Subcutaneous abdominal adipose tissue (tissue), 5 donors: ENCODE measurements at regions not wholly inside any gene's neighbourhood (a gene's known extent, or its start where the extent isn't known, plus 50 kb on each side); places are given as distances from the start of the nearest gene placed in this dataset.

Experiments used
- H3K27ac ChIP-seq: one replicate; pipeline ENCODE4 v1.7.0; 2013; ENCODE audit warnings: low read depth, mild to moderate bottlenecking, inconsistent platforms, low read length, moderate library complexity
- H3K27me3 ChIP-seq, 5 donors: one replicate each; pipeline ENCODE4 v1.7.0; 2013; ENCODE audit warnings: low read length in 5 of 5, inconsistent platforms in 1 of 5; ENCODE audit not compliant: control insufficient read depth in 5 of 5, insufficient read depth in 4 of 5
- H3K36me3 ChIP-seq, 5 donors: one replicate each; pipeline ENCODE4 v1.7.0; 2013; ENCODE audit warnings: low read length in 5 of 5; ENCODE audit not compliant: control insufficient read depth in 5 of 5, insufficient read depth in 5 of 5
- H3K4me1 ChIP-seq, 5 donors: one replicate each; pipeline ENCODE4 v1.7.0; 2013; ENCODE audit warnings: low read length in 5 of 5, mild to moderate bottlenecking in 3 of 5, moderate library complexity in 1 of 5; ENCODE audit not compliant: control insufficient read depth in 5 of 5, insufficient read depth in 5 of 5
- H3K4me3 ChIP-seq, 5 donors: one replicate each; pipeline ENCODE4 v1.7.0; 2013; ENCODE audit warnings: low read length in 5 of 5, low read depth in 1 of 5
- H3K9ac ChIP-seq, 5 donors: one replicate each; pipeline ENCODE4 v1.7.0; 2013; ENCODE audit warnings: low read length in 5 of 5, mild to moderate bottlenecking in 4 of 5, moderate library complexity in 3 of 5
- H3K9me3 ChIP-seq, 5 donors: one replicate each; pipeline ENCODE4 v1.7.0; 2013; ENCODE audit warnings: low read length in 5 of 5; ENCODE audit not compliant: control insufficient read depth in 5 of 5
- donor health status: healthy.
- donor health status: healthy.
- donor health status: healthy.
- donor health status: healthy.
- donor health status: healthy.

DNA sequence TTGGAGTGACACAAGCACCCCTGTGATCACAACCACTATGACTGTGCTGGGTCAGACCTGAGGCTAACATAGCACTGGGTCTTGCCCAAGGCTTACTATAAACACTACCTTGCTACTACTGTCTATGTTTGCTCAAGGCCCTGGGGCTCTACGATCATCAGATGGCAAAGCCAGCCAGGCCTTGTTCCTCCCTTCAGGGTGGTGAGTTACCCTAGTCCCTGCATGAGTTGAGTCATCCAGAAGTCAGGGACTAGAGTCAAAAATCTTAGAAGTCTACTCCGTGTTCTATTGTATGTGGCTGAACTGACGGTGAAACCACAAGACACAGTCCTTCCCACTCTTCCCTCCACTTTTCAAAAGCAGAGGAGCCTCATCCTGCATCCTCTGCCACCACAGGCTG lies 551.2 kb upstream of the FSIP2 start:
- no peaks in the 10 kb centered on the region for H3K27me3 ChIP-seq
- H3K27ac ChIP-seq = no peak overlapping the region
- H3K4me1 ChIP-seq = no peaks in the 10 kb centered on the region
- H3K4me3 ChIP-seq = no peak overlapping the region
- H3K36me3 ChIP-seq = no peaks in the 10 kb centered on the region
- H3K9ac ChIP-seq = no peak overlapping the region
- H3K9me3 ChIP-seq = peaks cover 0 to 4% (median 0%) of the 10 kb centered on the region in 5 donors

DNA sequence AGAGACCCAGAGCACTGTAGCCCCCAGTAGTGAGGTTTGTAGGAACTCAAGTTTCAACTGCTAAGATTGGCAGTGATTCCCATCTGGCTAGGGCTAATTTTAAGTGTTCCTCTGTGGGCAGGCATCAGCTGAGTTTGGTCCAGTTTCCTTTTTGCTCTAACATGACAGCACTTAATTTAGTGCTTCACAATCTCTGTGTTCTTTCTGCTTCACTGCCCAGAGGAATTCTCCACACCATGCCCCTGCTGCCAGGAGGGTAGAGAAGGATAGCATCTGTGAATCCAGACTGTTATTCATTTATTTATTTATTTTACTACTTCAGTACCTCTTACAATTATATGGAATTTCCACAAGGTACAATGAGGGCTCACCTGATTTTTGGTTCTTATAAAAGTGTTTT lies 549.9 kb upstream of the FSIP2 start:
- Histone ChIP-seq H3K27me3 (no peaks in the 10 kb centered on the region), H3K9ac (no peak overlapping the region), H3K4me1 (no peaks in the 10 kb centered on the region), H3K36me3 (no peaks in the 10 kb centered on the region), H3K4me3 (no peak overlapping the region), H3K27ac (no peak overlapping the region), H3K9me3 (peaks cover 0 to 4% (median 0%) of the 10 kb centered on the region in 5 donors)

DNA sequence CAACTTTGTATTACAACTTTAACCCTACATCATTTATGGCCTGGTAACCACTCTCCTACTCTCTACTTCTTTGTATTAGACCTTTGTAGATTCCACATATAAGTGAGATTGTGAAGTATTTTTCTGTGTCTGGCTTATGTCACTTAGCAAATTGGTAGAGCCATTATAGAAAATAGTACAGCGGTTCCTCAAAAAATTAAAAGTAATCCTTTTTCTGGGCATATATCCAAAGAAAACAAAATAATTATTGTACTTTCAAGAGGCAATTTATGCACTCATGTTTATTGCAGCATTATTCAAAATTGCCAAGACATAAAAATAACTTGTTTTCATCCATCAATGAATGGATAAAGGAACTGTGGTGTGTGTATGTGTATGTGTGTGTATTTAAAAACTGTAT lies 537.5 kb upstream of the FSIP2 start:
- no peak overlapping the region for H3K27ac ChIP-seq
- no peak overlapping the region for H3K4me3 ChIP-seq
- H3K9me3 ChIP-seq = no peaks in the 10 kb centered on the region

DNA sequence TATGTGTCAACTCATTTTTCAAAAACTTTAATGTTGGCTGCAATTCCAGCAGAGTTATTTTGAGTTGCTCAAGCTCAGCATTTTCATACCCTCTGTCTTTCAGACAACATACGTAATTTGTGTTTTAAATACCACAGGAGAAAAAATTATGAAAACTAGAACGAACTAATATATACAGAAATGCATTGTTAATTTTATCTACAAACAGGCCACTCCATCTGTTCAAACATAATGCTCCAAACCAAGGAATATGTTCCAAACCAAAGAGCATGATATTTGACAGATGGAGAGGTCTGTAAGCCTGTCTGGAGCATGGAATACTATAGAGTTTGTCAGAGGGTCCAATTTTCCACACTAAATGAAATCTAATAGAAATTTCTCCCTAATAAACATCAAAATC lies 536.2 kb upstream of the FSIP2 start:
- Histone ChIP-seq H3K9ac (no peak overlapping the region), H3K9me3 (no peaks in the 10 kb centered on the region), H3K27me3 (no peaks in the 10 kb centered on the region), H3K4me1 (no peaks in the 10 kb centered on the region), H3K4me3 (no peak overlapping the region), H3K36me3 (no peaks in the 10 kb centered on the region), H3K27ac (no peak overlapping the region)

More for the DNA sequence above, 537.5 kb upstream of the FSIP2 start:
- Histone ChIP-seq H3K27me3 (no peaks in the 10 kb centered on the region), H3K36me3 (no peaks in the 10 kb centered on the region), H3K9ac (no peak overlapping the region), H3K4me1 (no peaks in the 10 kb centered on the region)

DNA sequence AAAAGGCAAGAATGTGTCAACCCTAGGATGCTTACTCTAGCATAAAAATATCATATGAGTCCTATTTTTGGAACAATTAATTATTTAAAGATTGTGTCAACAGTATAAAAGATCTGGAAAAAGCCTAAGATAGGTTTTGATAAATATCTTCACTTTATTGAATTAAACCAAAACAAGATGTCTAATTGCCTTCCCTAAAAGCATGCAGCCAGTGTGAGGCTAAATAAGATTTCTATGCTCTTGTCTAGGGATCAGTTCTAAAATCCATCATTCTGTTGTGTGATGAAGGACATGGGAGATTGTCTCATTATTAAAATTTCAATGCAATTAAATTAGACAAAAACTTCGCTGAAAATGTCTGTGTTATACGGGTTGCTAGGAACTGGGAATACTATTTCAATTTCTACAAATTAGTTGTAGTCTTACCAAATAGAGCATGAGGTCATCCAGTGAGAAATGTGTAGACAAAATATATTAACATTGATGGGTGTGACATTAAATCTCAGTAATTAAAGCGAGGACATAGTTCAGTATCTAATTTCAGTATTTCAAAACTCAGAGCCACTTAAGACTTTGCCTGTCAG lies 535.6 kb upstream of the FSIP2 start:
- Histone ChIP-seq H3K9me3 (no peaks in the 10 kb centered on the region), H3K9ac (no peak overlapping the region), H3K4me3 (no peak overlapping the region), H3K27ac (no peak overlapping the region), H3K36me3 (no peaks in the 10 kb centered on the region), H3K4me1 (no peaks in the 10 kb centered on the region), H3K27me3 (no peaks in the 10 kb centered on the region)

DNA sequence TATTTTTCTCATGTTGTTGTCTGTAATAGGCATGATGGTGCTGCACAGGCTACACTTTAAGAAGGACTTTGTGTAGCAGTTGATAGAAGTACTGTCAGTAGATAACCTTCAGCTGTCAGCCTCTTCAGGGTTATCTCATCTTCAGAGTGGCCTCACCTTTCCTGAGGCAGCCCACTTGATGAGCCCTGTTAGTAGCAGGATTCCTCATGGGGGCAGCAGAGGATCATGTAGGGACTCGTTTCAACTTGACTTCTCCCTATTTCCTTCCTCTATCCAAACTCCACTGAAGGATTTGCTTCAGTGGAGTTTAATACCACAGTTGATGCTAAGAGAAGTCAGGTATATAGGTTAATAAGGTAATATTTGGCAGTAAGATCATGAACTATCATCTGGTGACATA lies 530.3 kb upstream of the FSIP2 start:
- Histone ChIP-seq H3K4me1 (no peaks in the 10 kb centered on the region), H3K27ac (no peak overlapping the region), H3K36me3 (no peaks in the 10 kb centered on the region), H3K4me3 (no peak overlapping the region), H3K27me3 (no peaks in the 10 kb centered on the region), H3K9me3 (no peaks in the 10 kb centered on the region), H3K9ac (no peak overlapping the region)

DNA sequence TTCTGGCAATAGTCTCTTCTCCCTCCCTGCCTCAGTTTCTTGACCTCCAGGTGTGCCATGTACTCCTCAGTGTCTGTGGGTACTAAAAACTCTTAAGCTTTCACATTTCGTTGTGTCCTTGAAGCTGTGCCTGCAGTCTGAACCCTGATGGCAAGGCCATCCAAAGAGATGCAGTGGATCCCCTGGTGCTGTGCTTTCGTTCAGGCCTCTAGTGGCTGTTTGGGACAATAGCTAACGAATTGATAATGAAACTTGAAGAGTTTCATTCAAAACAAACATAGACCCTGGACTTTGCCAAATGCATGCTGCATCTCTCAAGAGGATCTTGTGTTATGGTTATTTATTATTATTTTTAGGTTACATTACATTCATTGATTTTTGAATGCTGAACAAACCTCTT lies 523.1 kb upstream of the FSIP2 start:
- no peak overlapping the region for H3K4me3 ChIP-seq
- no peak overlapping the region for H3K9ac ChIP-seq
- no peaks in the 10 kb centered on the region for H3K9me3 ChIP-seq
- peaks cover 0 to 6% (median 0%) of the 10 kb centered on the region in 5 donors for H3K4me1 ChIP-seq
- H3K27me3 ChIP-seq = no peaks in the 10 kb centered on the region
- H3K27ac ChIP-seq = no peak overlapping the region
- H3K36me3 ChIP-seq = no peaks in the 10 kb centered on the region

DNA sequence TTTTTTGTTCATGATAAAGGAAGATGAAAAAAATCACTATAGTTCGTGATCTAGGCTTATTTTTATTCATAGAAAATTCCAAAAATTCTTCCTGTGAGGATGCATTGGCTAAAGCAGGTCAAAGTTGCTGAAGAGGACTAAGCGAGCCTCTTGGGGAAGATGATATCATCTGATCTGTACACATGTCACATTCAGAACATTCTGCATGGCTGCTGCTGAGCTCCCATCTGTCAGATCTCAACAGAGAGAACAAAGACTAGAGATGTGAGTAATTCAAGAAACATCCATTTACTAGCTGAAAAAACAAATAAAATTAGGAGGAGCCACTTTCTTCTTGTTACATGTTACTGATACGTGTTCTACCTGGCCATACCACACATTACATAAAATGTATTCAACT lies 518.6 kb upstream of the FSIP2 start:
- Histone ChIP-seq H3K9me3 (no peaks in the 10 kb centered on the region), H3K4me3 (no peak overlapping the region), H3K4me1 (peaks cover 0 to 6% (median 0%) of the 10 kb centered on the region in 5 donors), H3K9ac (no peak overlapping the region), H3K27me3 (no peaks in the 10 kb centered on the region), H3K27ac (no peak overlapping the region), H3K36me3 (no peaks in the 10 kb centered on the region)

DNA sequence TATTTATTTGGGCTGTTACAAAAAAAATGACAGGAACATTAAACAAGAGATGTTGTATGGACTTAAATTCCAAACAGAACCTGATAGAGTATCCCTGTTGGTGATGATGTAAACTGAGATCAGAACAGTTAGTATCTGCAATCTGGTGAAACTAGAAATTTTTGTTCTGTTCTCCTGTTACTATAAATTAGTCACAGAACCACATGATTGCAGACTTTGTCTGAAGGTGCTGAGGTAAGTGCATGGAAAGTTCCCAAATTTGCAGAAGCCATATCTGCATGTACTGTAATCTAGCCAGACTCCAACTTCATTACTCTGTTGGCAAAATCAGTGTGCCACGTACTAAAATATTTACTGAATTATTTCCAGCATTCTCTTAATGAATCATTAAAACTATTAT lies 516.3 kb upstream of the FSIP2 start:
- Histone ChIP-seq H3K36me3 (no peaks in the 10 kb centered on the region), H3K27me3 (no peaks in the 10 kb centered on the region), H3K27ac (no peak overlapping the region), H3K9ac (no peak overlapping the region), H3K4me1 (peaks cover 0 to 6% (median 0%) of the 10 kb centered on the region in 5 donors), H3K9me3 (no peaks in the 10 kb centered on the region), H3K4me3 (no peak overlapping the region)

DNA sequence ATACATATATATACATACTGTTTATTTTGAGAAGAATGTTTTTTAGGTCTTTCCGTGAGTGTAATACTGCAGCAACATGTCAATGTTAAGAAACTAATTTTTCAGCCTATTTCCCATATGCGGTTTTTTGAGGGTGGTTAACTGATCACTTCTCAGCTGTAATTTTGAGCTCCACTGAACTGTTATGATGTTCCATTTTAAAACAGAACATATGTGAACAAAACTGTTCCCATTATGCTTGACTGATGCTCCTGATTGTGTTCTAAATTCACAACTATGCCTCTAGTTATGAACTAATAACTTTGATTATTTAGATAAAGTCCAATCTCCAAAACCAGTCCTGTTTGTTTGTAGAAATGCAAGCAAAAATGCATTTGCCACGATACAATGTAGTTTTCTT lies 511.2 kb upstream of the FSIP2 start:
- no peaks in the 10 kb centered on the region for H3K27me3 ChIP-seq
- H3K9ac ChIP-seq = no peak overlapping the region
- H3K27ac ChIP-seq = no peak overlapping the region
- no peaks in the 10 kb centered on the region for H3K9me3 ChIP-seq
- H3K36me3 ChIP-seq = no peaks in the 10 kb centered on the region
- H3K4me3 ChIP-seq = no peak overlapping the region
- no peaks in the 10 kb centered on the region for H3K4me1 ChIP-seq

DNA sequence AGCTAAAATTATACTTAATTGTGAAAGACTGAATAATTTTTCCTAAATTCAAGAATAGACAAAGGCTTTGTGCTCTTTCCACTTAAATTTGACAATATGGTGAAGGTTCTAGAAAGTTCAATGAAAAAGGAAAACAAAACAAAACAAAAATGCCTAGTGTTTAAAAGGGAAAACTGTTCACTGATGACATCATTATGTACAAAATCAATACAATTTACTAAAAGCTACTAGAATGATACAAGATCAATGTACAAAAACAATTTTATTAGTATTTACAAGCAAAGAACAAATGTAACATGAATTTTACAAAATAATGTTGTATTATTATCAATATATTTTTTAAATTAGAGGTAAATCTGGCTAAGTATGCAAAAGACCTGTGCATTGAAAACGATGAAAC lies 499.1 kb upstream of the FSIP2 start:
- Histone ChIP-seq H3K27me3 (no peaks in the 10 kb centered on the region), H3K9ac (no peak overlapping the region), H3K4me3 (no peak overlapping the region)

More for the DNA sequence above, 499.1 kb upstream of the FSIP2 start:
- no peak overlapping the region for H3K27ac ChIP-seq
- H3K4me1 ChIP-seq = no peaks in the 10 kb centered on the region
- H3K36me3 ChIP-seq = no peaks in the 10 kb centered on the region
- peaks cover 0 to 12% (median 0%) of the 10 kb centered on the region in 5 donors for H3K9me3 ChIP-seq
